IPS-18c (cell line): ENCODE measurements at regions not wholly inside any gene's neighbourhood (a gene's known extent, or its start where the extent isn't known, plus 50 kb on each side); places are given as distances from the start of the nearest gene placed in this dataset.

Experiments used
- H3K4me3 ChIP-seq: 2 replicates; pipeline ENCODE4 v1.7.0; 2013; ENCODE audit warnings: low read depth, mild to moderate bottlenecking, low read length, moderate library complexity; ENCODE audit not compliant: insufficient read depth
- H3K9me3 ChIP-seq: one replicate; pipeline ENCODE4 v1.6.1; 2013; ENCODE audit warnings: mild to moderate bottlenecking, low read length, moderate library complexity; ENCODE audit not compliant: control insufficient read depth, insufficient read depth

GRCh38 chr6:169867751-169868191 is 116.3 kb downstream of the ERMARD start:
- peaks cover 3% of the 10 kb centered on the region for H3K9me3 ChIP-seq
- H3K4me3 ChIP-seq = no peak overlapping the region

GRCh38 chr6:169866668-169867521 is 115.5 kb downstream of the ERMARD start:
- H3K9me3 ChIP-seq = peaks cover 3% of the 10 kb centered on the region
- H3K4me3 ChIP-seq = no peak overlapping the region

- Histone ChIP-seq H3K4me3 (no peak overlapping the region), H3K9me3 (peaks cover 3% of the 10 kb centered on the region)
Measured at GRCh38 chr6:169866140-169866534, 114.7 kb downstream of the ERMARD start.

DNA sequence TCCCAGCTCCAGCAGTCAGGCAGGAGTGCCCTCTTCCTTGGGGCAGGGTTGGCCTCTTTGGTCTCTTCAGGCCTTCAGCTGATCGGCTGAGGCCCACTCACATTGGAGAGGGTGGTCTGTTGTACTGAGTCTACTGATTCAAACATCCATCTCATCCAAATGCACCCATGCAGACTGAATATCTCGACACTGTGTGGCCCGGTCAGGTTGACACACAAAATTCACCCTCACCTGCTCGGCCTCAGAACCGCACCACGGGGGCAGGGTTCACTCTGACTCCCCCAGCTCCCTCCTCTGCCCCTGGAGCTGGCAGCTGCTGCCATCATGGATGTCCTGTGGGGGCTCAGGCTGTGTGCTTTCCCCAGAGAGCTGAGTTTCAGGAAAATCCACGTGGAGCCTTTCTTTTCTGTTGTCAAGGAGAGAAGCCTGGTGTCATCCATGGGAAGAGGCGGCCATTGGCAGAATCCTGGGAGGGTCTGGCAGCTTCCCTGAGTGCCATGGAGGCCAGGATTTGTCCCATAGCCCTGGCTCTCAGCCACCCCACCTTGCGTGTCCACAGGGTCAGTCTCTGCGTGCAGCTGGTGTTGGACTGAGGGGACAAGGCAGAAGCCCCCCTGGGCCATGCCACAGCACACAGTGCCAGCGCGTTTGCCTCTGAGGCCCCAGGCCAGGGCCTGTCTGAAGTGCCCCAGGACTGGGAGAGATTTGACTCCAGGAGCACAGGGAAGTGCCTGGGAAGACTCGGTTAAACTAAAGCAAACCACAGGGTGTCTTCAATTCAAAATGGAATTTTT is 114.1 kb downstream of the ERMARD start:
- peaks cover 3% of the 10 kb centered on the region for H3K9me3 ChIP-seq
- no peak overlapping the region for H3K4me3 ChIP-seq

- Histone ChIP-seq H3K9me3 (peaks cover 3% of the 10 kb centered on the region), H3K4me3 (no peak overlapping the region)
Measured at GRCh38 chr6:169864148-169865020, 113.0 kb downstream of the ERMARD start.

DNA sequence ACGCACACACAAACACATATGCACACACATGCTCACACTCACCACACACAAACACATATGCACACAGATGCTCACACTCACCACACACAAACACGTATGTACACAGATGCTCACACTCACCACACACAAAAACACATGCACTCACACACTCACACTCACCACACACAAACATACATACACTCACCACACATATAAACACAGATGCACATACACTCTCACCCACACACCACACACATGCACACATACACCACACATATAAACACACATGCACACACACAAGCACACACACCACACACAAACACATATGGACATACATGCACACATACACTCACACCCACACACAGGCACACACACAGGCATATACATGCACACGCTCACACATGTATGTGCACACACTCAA is 112.3 kb downstream of the ERMARD start:
- peaks cover 3% of the 10 kb centered on the region for H3K9me3 ChIP-seq
- no peak overlapping the region for H3K4me3 ChIP-seq

DNA sequence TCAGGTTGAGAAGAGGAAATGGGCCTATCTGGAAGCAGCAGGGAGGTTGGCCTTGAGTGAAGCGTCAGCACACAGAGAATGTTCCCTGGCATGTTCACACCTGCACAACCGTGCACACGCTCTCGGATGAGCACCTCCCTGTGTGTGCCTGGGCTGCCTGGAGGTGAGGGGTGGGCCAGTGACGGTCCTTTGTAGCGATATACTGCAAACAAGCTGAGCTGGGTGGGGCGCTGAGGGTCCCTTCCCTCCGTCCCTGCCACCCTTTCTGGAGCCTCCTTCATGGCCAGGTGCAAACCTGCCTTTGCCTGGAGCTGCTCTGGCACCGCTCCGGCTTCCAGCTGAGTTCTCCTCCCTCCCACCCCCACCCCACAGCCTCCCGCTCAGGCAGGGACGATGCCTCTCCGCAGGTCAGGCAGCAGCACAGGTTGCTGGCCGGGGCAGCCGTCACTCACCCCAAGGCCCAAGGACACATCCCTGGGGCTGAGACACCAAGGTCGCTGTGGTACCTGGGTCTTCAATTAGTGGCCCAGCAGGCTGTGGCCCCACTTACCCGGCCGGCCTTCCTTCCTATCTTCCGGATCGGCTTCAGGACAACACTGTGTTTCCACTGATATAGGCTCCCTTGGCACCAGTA is 111.6 kb downstream of the ERMARD start:
- H3K4me3 ChIP-seq = no peak overlapping the region
- H3K9me3 ChIP-seq = peaks cover under 1% of the 10 kb centered on the region

DNA sequence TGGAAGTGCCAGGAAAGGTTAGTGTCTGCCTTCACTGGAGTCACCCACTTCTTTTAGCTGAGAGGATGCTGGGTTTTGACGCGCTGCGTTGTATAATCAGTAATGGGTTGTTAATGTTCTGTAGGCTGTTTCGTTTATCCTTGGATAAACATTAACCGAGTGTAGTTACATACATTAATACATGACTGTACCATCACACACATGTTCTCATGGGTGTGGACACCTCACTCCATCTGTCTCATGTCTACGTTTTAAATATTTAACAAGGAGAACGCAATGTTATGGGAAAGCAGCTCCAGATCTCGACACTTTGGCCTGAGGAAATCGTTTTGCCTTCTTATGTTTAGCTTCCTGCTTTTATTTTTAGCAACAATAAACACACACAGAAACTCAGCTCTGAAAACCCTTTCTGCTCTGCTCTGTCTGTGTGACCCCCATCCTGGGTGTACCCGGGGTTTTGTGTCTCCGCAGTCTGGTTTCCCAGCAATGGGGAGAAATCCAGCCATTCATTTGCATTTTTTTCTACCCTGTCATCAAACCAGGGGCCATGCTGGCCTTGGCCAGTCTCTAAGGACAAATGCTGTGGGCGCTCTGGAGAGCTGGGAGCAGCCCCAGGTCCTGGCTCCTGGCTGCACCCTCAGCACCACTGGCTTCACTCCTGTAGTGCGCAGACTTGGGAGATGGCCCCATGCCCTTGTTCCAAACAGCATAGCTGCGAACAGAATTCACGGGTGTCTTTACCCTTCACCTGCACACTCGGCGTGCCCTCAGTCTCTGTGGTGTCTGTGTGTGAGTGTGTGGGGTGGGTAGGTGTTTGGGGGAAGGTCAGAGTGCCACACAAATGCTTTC is 110.8 kb downstream of the ERMARD start:
- Histone ChIP-seq H3K4me3 (no peak overlapping the region), H3K9me3 (peaks cover 8% of the 10 kb centered on the region)

- no peak overlapping the region for H3K4me3 ChIP-seq
- H3K9me3 ChIP-seq = peaks cover 9% of the 10 kb centered on the region
Measured at GRCh38 chr6:169861431-169862042, 110.1 kb downstream of the ERMARD start.

GRCh38 chr6:169859978-169860703 is 108.7 kb downstream of the ERMARD start:
- H3K9me3 ChIP-seq = peaks cover 10% of the 10 kb centered on the region
- H3K4me3 ChIP-seq = no peak overlapping the region; the same call in 1 of the 2 replicates

GRCh38 chr6:169859401-169859977 is 108.1 kb downstream of the ERMARD start:
- Histone ChIP-seq H3K9me3 (peaks cover 10% of the 10 kb centered on the region), H3K4me3 (no peak overlapping the region)

DNA sequence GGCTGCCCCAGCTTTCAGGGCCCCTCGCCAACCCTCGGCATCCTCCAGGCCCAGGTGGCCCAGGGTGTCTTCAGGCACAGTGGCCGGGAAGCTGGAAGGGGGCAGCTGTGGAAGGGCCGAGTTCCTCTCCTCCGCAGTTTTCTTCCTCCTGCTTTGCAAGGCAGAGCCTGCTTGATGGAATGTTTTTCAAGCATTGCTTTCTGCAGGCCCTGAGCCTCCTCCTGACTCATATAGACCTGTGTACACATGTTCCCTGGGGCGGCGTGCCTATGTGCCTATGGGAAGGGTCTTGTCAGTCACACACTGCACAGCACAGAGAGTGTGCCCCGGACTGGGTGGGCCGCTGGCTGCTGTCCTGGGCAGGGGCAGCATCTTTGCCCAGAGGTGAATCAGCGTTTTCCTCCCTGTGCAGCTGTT is 107.5 kb downstream of the ERMARD start:
- Histone ChIP-seq H3K4me3 (no peak overlapping the region), H3K9me3 (peaks cover 10% of the 10 kb centered on the region)

DNA sequence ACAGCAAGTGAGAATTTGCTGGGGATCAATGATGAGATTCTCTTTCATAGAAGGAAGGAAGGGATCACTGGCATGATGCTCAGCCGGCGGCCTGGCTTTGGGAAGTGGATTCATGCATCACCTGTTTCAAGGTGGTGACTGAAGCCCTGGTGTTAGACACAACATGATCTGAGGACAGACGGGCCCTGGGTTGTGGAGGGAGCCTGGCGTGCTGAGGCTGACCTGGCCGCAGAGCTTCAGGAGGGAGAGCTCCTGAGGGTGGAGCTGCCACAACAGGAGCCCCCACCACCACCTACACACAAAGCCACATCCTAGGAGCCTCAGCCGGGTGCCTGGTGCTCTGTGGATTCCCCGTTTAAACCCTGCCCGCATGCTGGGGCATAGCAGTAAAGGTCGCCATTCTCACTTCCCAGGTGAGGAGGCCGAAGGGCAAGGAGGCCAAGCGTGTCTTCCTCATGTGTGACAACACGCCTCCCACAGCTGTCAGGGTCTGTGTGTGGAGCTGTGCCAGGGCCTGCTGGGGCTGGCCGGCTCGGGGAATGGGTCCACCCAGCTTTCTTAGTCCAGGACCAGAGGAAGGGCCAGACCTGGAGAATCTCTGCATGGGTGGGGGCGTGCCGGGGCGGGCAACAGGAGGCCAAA is 107.0 kb downstream of the ERMARD start:
- H3K4me3 ChIP-seq = no peak overlapping the region
- peaks cover 10% of the 10 kb centered on the region for H3K9me3 ChIP-seq
